ENCODE measurements at regions not wholly inside any gene's neighbourhood (a gene's known extent, or its start where the extent isn't known, plus 50 kb on each side); places are given as distances from the start of the nearest gene placed in this dataset.

- H3K27me3 ChIP-seq (replicated peaks; ENCODE audit: control insufficient read depth, insufficient read depth, low read length) = no peaks in the 10 kb centered on the region
- DNase-seq (ENCODE audit: extremely low read depth, insufficient read length) = no peak
- H3K36me3 ChIP-seq (ENCODE audit: control insufficient read depth, insufficient read depth, low read length) = no peaks in the 10 kb centered on the region
- TF ChIP-seq CTCF (IDR thresholded peaks at IDR 0.05; ENCODE audit: insufficient read depth, low read length, poor library complexity, severe bottlenecking) = no peak
- H3K4me3 ChIP-seq (replicated peaks; ENCODE audit: low read depth, low read length) = no peak overlapping the region
Observed at GRCh38 chr6:164007881-164008280, 593.4 kb downstream of the QKI start.

GRCh38 chr6:164006459-164006858, 591.9 kb downstream of the QKI start:
- no peak for TF ChIP-seq CTCF (IDR thresholded peaks at IDR 0.05; ENCODE audit: insufficient read depth, low read length, poor library complexity, severe bottlenecking)
- Histone ChIP-seq H3K27me3 (replicated peaks; ENCODE audit: control insufficient read depth, insufficient read depth, low read length) (no peaks in the 10 kb centered on the region), H3K36me3 (ENCODE audit: control insufficient read depth, insufficient read depth, low read length) (no peaks in the 10 kb centered on the region), H3K4me3 (replicated peaks; ENCODE audit: low read depth, low read length) (no peak overlapping the region)
- no peak for DNase-seq (ENCODE audit: extremely low read depth, insufficient read length)

GRCh38 chr6:164005004-164005711, 590.6 kb downstream of the QKI start:
- no peaks in the 10 kb centered on the region for H3K36me3 ChIP-seq (ENCODE audit: control insufficient read depth, insufficient read depth, low read length)
- no peak for DNase-seq (ENCODE audit: extremely low read depth, insufficient read length)
- no peak overlapping the region for H3K4me3 ChIP-seq (replicated peaks; ENCODE audit: low read depth, low read length)
- no peaks in the 10 kb centered on the region for H3K27me3 ChIP-seq (replicated peaks; ENCODE audit: control insufficient read depth, insufficient read depth, low read length)
- TF ChIP-seq CTCF (IDR thresholded peaks at IDR 0.05; ENCODE audit: insufficient read depth, low read length, poor library complexity, severe bottlenecking) = no peak

GRCh38 chr6:164000276-164000675, 585.8 kb downstream of the QKI start:
- H3K36me3 ChIP-seq (ENCODE audit: control insufficient read depth, insufficient read depth, low read length) = no peaks in the 10 kb centered on the region
- TF ChIP-seq CTCF (IDR thresholded peaks at IDR 0.05; ENCODE audit: insufficient read depth, low read length, poor library complexity, severe bottlenecking) = no peak

GRCh38 chr6:163999475-164000125, 585.1 kb downstream of the QKI start:
- TF ChIP-seq CTCF (IDR thresholded peaks at IDR 0.05; ENCODE audit: insufficient read depth, low read length, poor library complexity, severe bottlenecking) = no peak
- Histone ChIP-seq H3K27me3 (replicated peaks; ENCODE audit: control insufficient read depth, insufficient read depth, low read length) (no peaks in the 10 kb centered on the region), H3K36me3 (ENCODE audit: control insufficient read depth, insufficient read depth, low read length) (no peaks in the 10 kb centered on the region), H3K4me3 (replicated peaks; ENCODE audit: low read depth, low read length) (no peak overlapping the region)
- no peak for DNase-seq (ENCODE audit: extremely low read depth, insufficient read length)

More at GRCh38 chr6:164000276-164000675, 585.8 kb downstream of the QKI start:
- Histone ChIP-seq H3K4me3 (replicated peaks; ENCODE audit: low read depth, low read length) (no peak overlapping the region), H3K27me3 (replicated peaks; ENCODE audit: control insufficient read depth, insufficient read depth, low read length) (no peaks in the 10 kb centered on the region)
- DNase-seq (ENCODE audit: extremely low read depth, insufficient read length) = no peak

Measured in GM06990 (cell line).